OCI-LY3 (cell line): ENCODE measurements at regions not wholly inside any gene's neighbourhood (a gene's known extent, or its start where the extent isn't known, plus 50 kb on each side); places are given as distances from the start of the nearest gene placed in this dataset.

Experiments used
- EZH2phosphoT487 ChIP-seq: fragments of 200-600 bp; shearing (Covaris generic); IDR thresholded peaks from 2 replicates; pipeline ENCODE4 v1.6.1; 2018; ENCODE audit warnings: antibody characterized with exemption, mixed run types, low read depth
- TF ChIP-seq, protein P1 (sequence below): fragments of 200-600, 300-600 bp; sonication (generic); IDR thresholded peaks from 2 replicates; pipeline ENCODE4 v1.5.1; 2014; ENCODE audit warnings: antibody characterized with exemption, low read length, low read depth

GRCh38 chr3:1007866-1008265 lies 85.0 kb upstream of the CNTN6 start:
- TF ChIP-seq, protein P1, sequence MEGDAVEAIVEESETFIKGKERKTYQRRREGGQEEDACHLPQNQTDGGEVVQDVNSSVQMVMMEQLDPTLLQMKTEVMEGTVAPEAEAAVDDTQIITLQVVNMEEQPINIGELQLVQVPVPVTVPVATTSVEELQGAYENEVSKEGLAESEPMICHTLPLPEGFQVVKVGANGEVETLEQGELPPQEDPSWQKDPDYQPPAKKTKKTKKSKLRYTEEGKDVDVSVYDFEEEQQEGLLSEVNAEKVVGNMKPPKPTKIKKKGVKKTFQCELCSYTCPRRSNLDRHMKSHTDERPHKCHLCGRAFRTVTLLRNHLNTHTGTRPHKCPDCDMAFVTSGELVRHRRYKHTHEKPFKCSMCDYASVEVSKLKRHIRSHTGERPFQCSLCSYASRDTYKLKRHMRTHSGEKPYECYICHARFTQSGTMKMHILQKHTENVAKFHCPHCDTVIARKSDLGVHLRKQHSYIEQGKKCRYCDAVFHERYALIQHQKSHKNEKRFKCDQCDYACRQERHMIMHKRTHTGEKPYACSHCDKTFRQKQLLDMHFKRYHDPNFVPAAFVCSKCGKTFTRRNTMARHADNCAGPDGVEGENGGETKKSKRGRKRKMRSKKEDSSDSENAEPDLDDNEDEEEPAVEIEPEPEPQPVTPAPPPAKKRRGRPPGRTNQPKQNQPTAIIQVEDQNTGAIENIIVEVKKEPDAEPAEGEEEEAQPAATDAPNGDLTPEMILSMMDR: no peak
- no peak for TF ChIP-seq EZH2phosphoT487
